Stimulated activated CD4-positive, alpha-beta T cell treated with anti-CD3 and anti-CD28 coated beads, Interleukin-1b, Interleukin-23, amount 100 ng/mL, for 48 hours (primary cell): ENCODE measurements at regions not wholly inside any gene's neighbourhood (a gene's known extent, or its start where the extent isn't known, plus 50 kb on each side); places are given as distances from the start of the nearest gene placed in this dataset.
"Not testable (repeated sequence)": the region's sequence is repeated elsewhere in the genome, so short reads cannot be mapped to it uniquely, and the experiment has no call there.

Experiments
- DNase-seq: peaks from one replicate; pipeline ENCODE4 v3.0.0-alpha.2; 2020

DNA sequence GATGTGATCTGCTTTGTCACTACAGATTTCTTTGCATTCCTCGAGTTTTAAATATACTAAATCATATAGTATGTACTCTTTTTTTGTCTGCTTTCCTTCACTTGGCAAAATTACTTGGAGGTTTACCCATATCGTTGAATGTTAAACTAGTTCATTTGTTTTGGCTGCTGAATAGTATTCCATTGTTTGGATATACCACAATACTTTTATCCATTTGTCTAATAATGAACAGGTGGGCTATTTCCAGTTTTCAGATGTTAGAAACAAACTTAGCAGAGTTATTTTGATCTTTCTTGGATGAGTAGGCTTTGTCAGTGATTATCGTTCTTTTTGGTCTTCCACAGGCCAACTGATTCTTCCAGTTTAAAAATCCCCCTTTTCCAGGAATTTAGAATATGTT is 154.0 kb upstream of the TGFBR2 start:
- no peak for DNase-seq

DNA sequence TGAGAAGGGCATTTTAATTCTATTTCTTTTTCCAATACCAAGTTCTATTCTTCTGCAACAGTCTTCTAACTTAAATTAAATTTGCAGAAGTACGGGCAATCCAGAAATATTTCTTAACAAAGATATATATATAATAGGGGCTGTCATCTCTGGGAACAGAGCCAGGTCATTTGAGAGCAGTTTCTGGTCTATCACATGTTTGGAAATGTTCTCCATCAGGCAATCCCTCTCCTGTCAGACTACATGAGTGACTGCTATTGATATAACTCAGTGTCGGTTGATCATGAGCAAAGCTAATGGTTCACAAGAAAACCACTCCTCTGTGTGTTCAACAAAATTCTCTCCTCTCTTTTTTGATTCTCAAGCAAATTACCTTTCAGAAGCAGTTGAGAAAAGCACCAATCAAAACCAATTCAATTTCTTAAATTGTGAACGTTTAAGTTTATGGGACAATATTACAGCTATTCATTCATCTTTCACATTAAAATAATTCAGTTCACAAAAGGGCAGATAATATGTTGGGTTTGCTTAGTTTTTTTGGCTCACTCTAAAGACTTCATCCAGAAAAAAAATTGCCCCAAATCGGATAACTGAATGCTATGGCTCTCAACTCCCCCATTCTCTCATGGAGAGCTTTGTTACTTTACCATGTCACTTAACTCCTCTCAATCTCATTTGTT is 152.9 kb upstream of the TGFBR2 start:
- no peak for DNase-seq

DNA sequence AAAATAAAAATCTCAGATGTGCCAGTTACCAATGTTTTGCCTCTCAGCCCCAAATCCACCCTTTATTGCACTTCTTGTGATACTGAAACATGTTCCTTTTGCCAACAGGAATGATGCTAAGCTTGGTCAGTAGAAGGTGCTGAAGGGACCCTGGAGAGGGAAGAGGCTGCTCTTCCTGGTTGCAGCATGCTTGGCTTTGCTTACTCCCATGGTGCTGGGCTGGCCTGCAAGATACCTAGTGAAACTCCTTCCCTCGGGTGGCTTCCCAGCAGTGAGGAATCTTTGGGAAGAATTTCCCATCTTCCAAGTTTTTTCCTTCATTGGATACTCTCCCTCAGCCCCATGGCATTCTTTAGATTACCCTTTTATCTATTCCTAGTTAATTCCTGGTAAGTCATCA is 151.8 kb upstream of the TGFBR2 start:
- DNase-seq: no peak

DNA sequence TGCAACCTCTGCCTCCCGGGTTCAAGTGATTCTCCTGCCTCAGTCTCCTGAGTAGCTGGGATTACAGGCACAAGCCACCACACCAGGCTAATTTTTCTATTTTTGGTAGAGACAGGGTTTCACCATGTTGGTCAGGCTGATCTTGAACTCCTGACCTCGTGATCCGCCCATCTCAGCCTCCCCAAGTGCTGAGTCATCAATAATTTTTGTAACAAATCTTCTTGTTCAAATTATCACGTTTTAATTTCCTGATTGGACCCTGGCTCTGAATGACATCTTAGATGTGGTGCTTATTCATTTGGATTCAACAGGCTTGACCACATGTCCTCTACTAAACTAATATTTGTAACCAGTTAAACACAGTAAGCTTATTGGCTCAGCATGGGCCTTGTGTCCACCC is 151.3 kb upstream of the TGFBR2 start:
- not testable (repeated sequence) for DNase-seq

DNA sequence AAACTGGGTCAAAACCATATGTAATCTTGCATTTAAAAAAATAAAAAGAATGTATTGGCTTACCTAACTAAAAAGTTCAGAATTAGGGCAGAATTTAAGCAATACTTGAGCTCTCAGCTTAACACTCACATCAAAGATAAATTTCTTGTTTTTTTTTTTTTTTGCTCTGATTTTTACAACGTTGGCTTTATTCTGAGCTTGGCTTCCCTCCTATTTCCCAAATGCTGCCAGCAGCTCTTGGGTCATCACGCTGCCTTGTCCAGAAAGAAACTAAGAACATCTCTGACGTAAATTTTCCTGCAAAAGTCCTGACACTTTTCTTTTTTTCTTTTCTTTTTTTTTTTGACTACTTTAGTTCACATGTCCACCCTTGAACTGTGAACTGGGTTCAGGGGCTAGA is 150.6 kb upstream of the TGFBR2 start:
- no peak for DNase-seq

DNA sequence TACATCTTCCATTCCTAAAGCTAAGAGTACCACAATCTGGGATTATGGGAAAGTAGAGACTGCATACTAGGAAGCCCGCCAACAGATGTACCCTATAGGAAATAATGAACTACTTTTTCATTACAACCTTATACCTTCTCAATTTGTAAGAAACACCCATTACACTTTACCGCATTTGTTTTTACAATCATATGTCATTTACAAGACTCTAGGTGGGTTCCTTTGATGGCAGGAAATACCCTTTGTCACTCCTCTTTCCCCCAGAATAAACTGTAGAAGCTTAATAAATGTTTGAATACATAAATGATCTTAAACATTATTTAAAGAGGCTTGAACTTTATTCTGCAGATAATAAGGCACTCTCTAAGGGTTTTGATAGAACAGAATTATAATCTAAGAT is 150.1 kb upstream of the TGFBR2 start:
- no peak for DNase-seq

DNA sequence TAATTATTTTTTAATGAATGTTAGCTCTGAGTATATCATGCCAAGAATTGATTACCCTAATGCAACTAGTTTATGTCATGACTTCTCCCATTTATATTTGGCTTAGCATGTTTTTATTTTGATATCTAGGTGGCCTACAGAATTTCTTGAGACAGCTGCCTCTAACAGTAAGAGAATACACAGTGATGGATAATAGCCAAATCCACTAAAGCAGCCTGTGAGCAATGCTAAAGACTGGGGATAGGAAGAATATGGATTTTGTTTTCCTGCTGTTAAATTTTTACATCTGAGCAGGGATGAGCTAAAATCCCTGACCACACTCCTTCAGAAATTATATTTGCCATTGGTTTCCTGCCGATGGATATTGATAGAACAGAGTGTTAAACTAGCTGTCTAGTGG is 149.3 kb upstream of the TGFBR2 start:
- DNase-seq: no peak

DNA sequence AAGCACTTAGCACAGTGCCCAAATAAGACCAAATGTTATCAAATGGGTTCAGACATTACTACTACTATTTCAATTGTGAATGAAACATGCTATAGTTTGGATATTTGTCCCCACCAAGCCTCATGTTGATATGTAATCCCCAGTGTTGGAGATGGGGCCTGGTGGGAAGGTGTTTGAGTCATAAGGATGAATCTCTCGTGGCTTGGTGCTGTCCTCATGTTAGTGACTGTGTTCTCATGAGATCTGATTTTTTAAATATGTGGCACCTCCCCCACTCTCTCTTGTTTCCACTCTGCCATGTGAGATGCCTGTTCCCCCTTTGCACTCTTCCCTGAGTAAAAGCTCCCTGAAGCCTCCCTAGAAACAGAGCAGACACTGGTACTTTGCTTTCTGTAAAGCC is 148.7 kb upstream of the TGFBR2 start:
- DNase-seq: no peak

DNA sequence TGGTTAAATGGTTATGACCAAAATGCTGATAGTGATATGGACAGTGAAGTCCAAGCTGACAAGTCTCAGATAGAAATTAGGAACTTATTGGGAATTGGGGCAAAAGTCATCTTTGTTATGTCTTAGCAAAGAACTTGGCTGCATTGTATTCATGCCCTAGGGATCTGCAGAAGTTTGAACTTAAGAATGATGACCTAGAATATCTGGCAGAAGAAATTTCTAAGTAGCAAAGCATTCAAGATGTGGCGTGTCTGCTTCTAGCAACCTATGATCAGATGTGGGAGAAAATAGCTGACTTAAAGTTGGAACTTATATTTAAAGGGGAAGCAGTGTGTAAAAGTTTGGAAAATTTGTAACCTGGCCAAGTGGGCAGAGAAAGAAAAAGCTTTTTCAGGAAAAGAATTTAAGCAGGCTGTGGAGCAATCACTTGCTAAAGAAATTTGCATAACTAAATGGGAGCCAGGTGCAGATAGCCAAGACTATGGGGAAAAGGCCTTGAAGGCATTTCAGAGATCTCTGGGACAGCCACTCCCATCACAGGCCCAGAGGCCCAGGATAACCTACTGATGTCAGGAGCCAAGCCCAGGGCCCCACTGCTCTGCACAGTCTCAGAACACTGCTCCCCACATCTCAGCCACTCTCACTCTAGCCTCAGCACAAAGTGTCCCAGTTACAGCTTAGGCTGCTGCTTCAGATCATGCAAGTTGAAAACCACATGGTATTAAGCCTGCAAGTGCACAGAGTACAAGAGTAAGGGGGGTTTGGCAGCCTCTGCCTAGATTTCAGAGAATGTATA is 147.8 kb upstream of the TGFBR2 start:
- no peak for DNase-seq

DNA sequence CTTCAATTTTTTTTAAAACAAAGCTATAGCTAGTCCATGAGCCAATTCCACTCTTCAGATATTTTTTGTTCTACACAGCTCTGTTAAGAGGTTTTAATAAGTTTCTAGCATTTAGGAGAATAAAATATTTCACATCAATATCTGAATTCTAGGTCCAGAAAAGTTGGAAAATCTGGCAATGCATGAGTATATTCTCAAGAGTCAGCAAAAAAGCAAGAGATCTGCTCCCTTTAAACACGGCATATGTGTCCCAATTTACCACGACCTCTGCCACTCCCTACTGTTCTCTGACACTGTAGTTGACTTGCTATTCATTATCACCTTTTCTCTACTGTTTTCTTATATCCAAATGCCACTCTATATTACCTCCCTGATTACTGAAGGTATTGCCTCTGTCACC is 145.1 kb upstream of the TGFBR2 start:
- no peak for DNase-seq

DNA sequence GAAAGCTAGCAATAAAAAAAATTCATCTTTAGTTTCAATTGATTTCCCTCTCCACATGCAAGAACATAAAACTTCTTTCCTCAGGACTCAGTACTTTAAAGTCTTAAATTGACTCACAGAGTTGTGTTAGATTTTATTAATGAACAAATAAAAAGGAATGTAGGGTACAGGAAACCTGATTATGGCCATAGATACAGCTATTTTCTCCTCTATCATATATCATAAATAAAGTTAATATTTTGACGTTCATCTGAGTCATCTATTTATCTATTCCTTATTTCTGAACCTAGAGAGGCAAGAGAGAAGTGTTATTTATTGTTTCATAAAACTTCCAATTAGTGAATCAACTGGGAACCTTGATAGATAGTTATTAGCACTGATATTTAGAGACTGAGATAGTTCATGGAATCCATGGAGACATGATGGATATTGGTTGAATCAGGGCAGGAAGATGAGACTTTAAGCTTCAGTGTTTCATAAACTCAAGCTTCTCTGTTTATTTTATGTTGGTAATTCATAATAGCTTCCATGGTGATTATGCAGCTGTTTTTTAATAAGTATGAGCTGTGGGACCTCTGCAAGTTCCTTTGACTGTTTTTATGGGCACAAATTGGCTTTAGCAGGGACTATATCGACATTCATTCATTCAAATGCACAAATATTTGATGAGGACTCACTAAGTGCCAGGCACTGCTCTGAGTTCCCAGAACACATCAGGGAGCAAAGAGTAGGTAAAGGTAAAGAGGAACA is 143.5 kb upstream of the TGFBR2 start:
- DNase-seq: no peak

DNA sequence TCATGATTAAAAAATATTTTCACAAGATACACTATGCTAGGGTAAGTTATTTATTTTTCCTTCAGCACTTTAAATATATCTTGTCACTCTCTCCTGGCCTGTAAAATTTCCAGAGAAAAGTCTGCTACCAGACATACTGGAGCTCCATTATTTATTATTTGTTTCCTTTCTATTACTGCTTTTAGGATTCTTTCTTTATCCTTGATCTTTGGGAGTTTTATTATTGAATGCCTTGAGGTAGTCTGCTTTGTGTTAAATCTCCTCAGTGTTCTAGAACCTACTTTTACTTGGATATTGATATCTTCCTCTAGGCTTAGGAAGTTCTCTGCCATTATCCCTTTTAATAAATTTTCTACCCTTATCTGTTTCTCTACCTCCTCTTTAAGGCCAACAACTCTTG is 142.0 kb upstream of the TGFBR2 start:
- no peak for DNase-seq

DNA sequence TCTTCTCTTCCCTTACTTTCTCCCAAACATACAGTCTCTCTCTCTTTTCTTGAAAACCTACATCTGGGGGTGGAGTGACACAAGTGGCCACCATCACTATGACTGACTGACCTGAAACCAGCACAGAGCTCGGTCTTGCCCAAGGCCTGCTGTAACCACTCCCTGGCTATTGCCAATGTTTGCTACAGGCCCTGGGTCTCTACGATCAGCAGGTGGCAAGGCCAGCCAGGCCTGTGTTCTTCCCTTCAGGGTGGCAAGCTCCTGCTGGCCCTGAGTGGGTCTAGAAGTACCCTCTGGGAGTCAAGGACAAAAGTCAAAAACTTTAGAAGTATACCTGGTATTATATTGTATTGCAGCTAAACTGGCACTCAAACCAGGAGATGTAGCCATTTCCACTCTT is 140.9 kb upstream of the TGFBR2 start:
- no peak for DNase-seq

DNA sequence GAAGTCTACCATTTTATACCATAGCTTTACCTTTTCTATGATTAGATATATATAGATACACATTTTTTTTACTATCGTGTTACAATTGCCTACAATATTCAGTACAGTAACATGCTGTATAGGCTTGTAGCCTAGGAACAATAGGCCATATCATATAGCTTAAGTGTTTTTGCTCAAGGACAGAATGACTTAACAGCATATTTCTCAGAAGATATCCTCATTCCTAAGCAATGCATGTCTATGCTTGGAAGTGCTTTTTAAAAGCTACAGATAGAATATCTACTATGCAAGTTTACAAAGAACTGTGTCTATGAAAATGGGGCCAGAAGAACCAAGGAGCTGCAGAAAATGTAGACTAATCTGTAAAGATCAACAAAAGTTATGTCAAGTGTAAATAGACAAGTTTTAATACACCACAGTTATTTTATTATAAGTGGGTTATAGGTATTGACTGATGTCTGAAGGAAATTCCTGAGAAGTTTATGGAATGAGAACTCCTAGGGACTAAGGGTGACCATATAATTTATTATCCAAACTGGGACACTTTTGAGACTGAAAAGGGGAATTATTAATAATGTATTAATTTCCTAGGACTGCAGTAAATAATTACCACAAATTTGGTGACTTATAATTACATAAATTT is 138.7 kb upstream of the TGFBR2 start:
- no peak for DNase-seq

DNA sequence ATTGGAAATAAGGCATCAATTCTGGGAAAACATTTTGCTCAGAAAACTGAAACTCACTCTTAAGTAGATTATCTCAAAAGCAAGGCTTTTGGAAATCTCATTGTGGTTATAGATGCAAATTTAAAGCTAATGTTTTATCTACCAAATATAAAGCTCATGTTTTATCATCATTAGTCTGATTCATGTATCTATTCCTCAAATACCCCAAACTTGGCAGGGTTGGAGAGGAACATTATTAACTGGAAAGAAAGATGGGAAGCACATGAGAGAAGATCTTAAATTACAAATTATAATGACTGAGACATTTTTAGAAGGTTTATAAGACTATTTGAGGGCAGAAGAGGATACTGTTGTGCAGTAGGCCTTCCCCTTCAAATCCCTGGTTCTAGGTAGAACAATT is 137.3 kb upstream of the TGFBR2 start:
- no peak for DNase-seq

DNA sequence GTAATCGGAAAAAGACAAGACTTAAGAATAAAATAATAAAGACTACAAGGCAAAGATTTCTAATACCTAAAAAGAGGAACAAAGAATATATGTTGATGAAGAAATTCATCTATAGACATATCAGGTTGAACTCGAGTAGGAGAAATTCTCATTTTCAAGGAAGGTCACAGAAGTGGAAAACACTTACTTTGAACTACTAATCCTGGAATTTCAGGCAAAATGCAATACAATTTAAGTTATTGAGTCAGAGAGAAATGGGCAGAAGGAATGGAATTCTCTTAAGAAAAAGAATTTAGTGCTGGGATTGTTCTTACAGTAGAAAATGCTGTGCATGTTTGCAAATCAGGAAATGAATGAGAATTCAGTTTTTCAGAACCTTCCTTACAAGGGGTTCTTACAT is 135.9 kb upstream of the TGFBR2 start:
- no peak for DNase-seq

DNA sequence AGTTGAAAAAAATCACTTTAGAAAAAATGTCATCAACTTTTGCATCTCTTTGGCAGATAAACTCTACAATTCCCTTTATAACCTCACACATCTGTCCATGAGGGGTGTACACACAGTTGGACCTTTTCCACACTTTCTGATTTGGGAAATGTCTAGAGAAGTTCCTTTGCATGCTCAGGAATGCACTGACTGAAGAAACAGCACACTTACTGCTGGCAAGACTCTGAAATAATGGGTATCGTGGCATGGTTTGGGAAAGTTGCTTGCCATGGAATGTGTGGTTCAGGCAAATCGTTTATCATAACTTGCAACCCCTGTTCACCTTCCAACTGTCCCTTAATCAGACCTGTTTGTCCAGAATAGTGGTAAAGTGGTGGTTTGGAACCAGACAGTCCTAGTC is 135.3 kb upstream of the TGFBR2 start:
- DNase-seq: no peak

DNA sequence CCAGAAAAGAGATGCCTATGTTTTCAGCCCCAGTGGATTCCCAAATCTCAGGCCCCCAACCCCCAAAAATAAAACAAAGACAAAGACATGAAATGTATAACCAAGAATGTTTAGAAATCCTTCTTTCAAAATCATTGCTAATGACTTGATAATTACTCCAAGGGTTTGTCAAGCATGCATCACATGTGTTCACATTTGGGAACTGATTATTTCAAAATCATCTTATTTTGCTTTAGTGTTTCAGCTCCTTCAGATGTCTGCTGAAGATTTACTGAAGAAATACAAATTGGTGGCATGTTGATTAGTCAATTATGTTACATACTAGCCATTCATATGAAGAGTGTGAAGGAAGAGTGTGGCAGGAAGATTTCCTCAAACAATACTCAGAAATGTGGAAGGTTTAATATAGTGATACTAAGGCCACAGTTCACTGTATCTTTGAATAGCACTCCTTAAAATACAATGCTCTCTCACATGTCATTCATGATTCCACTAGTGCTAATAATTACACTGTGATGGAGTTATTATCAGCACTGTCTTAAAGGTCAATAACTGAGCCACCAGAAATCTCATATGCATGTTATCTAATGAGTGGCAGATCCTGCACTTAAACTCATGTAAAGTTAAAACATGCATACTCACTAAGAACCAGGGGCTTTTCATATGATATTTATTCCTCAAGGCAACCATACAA is 134.5 kb upstream of the TGFBR2 start:
- no peak for DNase-seq

DNA sequence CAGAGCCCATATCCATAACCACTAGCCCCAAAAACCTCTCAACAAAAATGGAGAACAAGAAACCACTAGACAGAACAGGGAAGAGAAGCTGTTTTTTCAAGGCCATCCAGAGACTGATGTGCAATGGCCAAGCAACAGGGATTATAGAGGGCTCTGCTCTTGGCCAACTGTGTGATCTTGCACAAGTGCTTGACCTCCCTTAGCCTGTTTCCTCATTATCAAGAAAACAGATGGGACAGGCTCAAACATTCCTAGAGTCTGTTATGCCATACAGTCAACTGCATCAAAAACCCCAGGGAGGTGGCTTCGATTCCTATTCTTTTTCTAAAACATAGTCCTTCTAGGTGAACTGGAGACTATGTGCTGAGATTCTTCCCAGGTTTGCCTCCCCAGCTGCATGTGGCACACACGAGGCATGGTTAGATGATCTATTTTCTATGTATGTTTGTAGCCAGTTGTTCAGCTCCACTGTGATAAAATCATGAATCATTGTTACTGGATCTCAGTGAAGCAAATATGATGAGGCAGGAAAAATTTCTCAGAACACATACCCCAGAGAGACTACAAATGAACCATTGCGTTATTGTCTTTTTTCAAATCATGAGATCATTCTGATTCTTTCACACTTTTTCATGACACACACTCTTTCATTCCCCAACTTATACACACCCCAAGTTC is 132.9 kb upstream of the TGFBR2 start:
- DNase-seq: no peak

DNA sequence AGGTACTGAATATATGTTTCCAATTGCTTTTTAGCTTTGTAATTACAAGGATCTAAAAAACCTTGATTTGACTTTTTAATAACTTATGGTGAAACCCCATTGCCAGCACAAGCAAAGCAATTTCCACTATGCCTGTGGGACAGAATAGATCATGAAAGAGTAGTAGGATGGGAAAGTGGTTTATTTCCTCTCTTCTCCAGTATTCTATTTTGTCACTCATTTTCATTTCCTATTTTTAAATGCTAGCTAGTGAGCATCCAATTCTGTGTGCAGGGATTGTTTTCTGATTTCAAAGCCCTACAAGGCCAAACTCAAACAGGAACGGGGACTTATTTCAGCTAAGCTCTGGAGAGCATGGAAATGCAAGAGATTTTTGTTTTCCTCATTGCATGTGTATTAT is 132.0 kb upstream of the TGFBR2 start:
- no peak for DNase-seq

DNA sequence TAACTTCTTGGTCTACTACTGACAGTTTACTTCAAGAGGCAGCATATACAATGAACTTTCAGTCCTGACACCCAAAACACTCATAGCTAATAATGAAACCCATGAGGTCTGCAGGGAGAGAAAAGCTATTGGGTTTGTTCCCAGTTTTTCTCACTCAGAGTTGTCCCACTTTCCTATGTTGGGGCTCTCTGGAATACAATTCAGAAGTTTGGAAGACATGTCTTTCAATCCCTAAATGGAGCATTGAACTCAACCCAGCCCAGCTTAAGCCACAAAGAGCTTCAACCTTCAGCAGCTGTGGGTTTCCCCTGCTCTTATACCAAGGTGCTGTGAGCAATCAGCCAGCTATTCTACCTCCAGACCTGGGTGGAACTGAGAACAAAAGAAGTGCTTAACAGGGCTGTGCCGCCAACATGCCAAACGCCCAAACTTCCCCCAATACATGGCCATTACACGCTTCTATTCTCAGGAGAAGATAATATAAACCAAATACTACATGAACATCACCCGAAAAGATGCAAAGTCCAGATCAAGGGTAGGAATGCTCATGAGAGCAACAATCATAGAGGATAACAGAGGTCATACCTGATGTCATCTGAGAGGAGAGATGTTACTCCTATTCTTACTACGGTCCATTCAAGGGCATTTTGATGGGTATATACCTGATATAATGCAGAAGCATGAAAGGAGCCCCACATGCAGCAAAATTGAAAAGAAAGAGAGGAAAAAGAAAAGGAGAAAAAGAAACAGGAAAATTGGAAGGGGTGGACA is 131.2 kb upstream of the TGFBR2 start:
- peak; percentile 32 for DNase-seq

DNA sequence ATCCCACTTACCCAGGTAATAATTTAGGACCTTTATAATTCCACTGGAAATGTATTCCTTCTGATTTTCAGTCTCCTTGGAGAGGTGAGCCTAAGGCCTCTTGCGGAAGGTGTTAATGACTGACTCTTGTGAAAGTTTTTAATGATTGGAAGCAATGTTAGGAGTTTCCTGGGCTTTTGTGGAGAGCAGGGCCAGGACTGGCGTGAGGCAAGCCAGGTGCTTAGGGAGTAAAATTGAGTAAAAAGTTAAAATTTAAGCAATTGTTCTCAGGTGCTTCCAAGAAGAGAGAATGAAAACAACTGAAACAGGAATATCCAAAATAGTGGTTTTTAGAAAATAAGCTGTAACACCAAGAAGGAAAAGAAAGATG is 130.6 kb upstream of the TGFBR2 start:
- no peak for DNase-seq
